Renal cortex interstitium (tissue), 11 donors: ENCODE measurements at regions not wholly inside any gene's neighbourhood (a gene's known extent, or its start where the extent isn't known, plus 50 kb on each side); places are given as distances from the start of the nearest gene placed in this dataset.

Experiments used
- DNase-seq, 11 donors: peaks; one replicate each; pipeline ENCODE4 v3.0.0-alpha.2; 2013; ENCODE audit warnings: low read depth in 9 of 11, low spot score in 4 of 11; ENCODE audit errors: extremely low read depth in 1 of 11

DNA sequence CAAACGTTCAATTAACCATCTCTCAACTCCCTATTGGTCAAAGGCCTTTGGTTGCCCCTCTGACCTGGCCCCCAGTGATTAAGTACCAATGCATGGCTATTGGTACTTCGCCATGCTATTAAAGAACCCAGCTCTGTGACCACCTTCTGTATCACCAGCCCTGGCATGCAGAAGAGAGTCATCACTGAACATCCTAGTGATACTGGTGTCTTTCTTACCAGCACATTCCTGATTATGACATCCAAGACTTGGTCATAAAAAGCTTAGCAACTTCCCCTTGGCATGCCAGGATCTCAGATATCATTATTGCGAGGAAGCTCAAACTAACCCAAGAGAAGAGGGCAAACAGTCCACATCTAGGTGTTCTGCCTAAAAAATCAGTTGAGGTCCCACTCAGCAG is 122.3 kb upstream of the OTUD4 start:
- DNase-seq = no peak

DNA sequence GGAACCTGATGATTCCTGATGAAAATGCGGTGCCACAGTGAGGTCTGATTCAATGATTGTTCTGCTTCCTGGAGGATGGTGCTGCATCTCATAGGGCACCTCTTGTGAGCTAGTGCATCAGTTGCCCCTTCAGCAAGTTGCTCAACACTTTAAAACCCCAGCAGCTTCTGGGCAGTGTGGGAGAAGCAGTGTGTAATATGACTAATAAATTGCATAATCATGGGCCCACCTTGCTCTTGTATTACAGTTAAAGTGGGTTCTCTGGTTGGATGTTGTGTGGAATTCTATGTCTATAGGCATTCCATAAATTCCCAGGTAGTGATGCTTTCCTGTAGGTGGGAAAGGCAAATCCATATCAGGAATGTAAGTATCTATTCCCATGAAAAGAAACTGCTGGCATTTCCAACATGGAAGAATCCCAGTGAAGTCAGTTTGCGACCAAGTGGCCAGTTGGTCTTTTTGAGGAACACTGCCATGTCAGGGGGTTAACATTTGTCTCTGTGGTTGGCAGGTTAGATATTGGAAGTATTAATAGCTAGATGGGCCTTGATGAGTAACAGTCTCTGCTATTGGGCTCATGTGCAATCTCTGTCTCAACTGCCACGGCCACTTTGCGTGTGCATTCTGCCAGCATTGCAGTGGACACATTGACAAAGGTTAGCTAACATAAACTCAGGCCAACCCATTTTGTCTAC is 121.1 kb upstream of the OTUD4 start:
- no peak for DNase-seq

DNA sequence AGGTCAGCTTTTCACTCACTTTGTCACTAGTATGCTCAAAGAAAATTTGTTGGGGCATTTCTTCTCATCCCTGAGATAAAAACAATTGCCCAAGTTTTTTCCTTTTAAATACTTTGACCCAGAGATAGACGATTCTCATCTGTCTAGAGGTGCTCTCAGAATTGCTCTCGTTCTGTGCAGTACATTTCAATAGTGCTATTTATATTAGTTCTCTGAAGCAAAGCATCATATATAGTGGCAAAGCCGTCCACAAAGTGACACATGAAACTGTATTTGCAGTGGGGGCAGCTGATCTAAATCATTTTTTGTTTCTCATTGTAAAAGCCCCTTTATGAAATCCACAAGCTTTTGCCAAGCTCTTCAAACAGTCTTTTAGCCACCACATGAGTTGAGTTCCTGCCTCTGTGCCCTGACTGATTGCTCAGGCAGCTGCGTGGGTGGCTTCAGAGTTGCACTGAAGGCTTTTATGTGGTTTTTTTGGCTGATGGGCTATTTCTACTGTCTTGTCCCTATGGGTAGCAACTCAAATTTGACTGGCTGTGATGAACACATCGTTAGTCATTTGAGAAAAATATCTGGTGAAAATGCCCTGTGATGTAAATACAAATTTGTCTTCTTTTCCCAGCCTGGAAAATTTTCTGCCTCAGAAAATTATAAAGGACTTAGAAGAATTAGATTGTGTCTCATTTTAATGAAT is 119.1 kb upstream of the OTUD4 start:
- no peak for DNase-seq

DNA sequence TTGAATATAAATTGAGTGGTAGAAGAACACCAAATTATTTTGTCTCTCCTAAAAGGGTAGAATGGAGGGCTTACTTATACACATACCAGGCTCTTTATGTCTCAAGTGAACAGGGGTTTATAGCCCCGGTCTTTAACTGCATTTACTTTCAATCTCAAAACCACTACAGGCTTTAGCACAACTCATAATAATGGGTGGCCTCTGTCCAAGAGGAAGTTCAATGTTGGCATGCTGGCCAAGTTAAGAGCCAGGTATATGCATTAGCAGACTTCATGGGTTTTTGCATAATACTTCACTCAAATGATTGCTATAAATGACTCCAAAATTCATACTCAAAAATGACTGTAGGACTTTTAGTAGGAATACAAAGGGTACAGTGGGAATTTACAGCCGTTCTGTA is 118.5 kb upstream of the OTUD4 start:
- no peak for DNase-seq

DNA sequence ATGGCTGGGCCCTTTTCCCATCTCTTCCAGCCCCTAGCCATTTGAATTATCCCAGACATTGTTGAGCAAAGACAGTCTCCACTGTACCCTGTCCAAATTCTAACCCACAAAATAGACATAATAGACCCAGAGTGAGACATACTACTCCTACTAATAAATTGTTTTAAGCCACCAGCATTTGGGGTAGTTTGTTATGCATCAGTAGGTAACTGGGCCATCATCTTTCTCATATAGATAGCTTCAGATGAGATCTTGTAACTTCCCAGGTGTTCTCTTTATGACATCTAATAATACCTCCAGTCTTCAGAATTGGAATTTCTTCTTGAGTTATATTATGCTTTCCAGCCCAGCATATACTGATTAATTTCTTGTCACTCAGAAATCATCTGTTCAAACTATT is 117.2 kb upstream of the OTUD4 start:
- DNase-seq = no peak

- DNase-seq = no peak
Measured at GRCh38 chr4:145295547-145295946, 115.2 kb upstream of the OTUD4 start.

DNA sequence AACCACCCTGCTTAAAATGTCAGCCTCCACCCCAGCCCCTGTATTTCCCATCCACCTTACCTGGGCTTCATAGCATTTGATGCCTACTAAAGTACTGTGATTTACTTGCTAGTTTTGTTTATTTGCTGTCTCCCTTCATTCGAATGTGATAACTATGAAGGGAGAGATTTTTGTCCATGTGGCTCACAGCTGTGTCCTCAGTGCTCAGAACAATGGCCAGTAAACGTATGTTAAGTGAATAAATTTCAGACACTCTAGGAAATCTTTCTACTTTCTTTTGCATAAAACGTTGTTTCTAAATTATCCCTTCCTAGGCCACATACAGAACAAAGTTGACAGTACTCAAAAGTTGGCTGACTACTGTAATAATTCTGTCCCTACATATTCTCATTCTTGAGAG is 114.7 kb upstream of the OTUD4 start:
- no peak for DNase-seq

GRCh38 chr4:145293658-145294057 is 113.3 kb upstream of the OTUD4 start:
- no peak for DNase-seq

DNA sequence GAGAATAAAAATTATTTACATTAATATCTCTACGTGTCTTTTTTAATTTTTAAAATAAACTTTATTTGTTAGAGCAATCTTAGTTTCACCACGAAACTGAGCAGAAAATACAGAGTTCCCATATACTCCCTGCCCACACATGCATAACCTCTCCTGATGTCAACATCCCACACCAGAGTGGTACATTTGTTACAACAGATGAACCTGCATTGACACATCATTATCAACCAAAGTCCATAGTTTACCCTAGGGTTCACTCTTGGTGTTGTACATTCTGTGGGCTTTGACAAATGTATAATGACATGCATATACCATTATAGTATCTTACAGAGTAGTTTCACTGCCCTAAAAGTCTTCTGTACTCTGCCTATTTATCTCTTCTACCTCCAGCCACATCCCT is 110.6 kb upstream of the OTUD4 start:
- no peak for DNase-seq

- no peak for DNase-seq
Measured at GRCh38 chr4:145289403-145290076, 109.2 kb upstream of the OTUD4 start.

GRCh38 chr4:145287351-145287750 is 107.0 kb upstream of the OTUD4 start:
- DNase-seq = no peak

GRCh38 chr4:145285928-145286327 is 105.5 kb upstream of the OTUD4 start:
- no peak for DNase-seq

GRCh38 chr4:145283909-145284308 is 103.5 kb upstream of the OTUD4 start:
- no peak for DNase-seq

DNA sequence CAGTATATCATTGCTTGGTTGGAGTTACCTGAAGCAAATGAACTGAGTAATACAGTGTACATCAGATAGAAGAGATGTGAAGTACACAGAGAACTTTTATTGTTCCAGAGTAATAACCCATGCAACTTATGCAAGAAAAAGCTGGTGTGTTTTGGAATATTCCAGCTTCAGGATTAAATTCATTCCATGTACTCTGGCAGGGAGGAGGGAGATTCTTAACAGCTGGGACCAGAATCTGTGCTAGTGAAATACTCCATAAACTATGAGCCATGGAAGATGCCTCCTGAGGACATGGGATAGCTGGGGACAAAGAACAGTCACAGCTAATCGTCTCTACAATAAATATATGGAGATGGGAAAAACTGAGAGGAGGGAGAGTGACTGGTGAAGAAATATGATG is 101.6 kb upstream of the OTUD4 start:
- no peak for DNase-seq

DNA sequence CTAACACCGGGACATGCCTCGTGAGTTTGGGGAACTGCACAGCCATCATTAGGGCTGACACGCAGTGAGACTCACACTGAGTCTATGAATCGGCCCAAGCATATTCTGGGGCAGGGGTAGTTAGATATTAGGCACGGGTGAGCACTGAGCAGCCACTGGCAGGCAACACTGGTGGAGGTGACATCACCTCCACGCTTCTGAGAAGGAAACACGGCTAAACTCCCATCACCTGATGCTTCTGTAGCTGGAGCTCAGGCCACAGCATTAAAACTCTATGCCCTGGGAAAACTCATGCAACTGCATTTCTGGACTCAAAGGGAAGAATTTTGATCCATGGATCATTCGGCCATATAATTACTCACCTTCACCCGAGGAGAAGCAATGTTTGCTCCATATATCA is 100.8 kb upstream of the OTUD4 start:
- no peak for DNase-seq

DNA sequence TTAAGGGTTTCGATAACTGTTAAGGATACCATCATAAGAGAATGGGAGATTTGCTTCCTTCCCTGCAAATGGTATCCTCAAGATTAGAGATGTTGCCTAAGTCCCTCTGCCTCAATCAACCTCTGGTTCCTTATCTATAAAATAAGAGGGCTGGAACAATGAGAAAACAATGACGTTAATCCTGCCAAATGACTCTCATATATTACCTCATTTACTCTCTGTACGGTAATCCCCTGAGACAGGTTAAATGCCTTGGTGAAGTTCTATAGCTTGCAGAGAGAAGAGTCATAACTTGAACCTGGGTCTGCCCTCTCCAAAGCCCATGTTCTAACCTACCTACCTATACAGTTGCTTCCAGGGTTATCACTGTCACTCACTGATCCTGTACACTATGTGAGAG is 100.2 kb upstream of the OTUD4 start:
- DNase-seq = no peak

GRCh38 chr4:145279122-145279960 is 99.0 kb upstream of the OTUD4 start:
- no peak for DNase-seq

GRCh38 chr4:145278341-145279121 is 98.1 kb upstream of the OTUD4 start:
- DNase-seq = no peak

DNA sequence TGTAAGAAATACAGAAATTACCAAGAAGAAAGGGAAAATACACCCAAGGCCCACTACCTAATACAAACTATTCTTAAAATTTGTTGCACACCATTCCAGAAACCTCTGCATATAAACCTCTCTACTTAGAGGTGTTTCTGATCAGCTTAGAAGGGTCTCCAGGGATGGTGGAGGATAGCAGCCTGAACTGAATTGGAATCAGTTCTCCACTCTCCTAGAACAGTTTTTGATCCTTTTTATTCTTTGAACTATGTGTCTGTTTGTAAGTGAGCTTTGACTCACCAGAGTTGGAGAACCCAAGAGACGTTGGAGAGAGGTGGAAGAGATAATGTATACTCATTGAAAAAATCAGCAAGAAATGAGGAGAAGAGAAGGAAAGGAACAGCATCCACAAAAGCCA is 96.6 kb upstream of the OTUD4 start:
- DNase-seq = no peak
